Activated CD4-positive, CD25-positive, alpha-beta regulatory T cell (primary cell): ENCODE measurements at regions not wholly inside any gene's neighbourhood (a gene's known extent, or its start where the extent isn't known, plus 50 kb on each side); places are given as distances from the start of the nearest gene placed in this dataset.
"Not testable (repeated sequence)": the region's sequence is repeated elsewhere in the genome, so short reads cannot be mapped to it uniquely, and the experiment has no call there.

Experiments used
- DNase-seq, 4 experiments: peaks; one replicate each; lab custom pipeline; 2025; lab: John Stamatoyannopoulos, UW

GRCh38 chr5:102554082-102554481 is 55.3 kb upstream of the SLCO6A1 start:
- no peak for DNase-seq

GRCh38 chr5:102554728-102555127 is 55.9 kb upstream of the SLCO6A1 start:
- no peak for DNase-seq

GRCh38 chr5:102561894-102562760 is 63.3 kb upstream of the SLCO6A1 start:
- DNase-seq = no peak

GRCh38 chr5:102570747-102571146 is 71.9 kb upstream of the SLCO6A1 start:
- DNase-seq = no peak

GRCh38 chr5:102578362-102578761 is 79.6 kb upstream of the SLCO6A1 start:
- DNase-seq = no peak

GRCh38 chr5:102579379-102579778 is 80.6 kb upstream of the SLCO6A1 start:
- no peak for DNase-seq

- DNase-seq = no peak
Measured at GRCh38 chr5:102581011-102581410, 82.2 kb upstream of the SLCO6A1 start.

- no peak for DNase-seq
Measured at GRCh38 chr5:102582696-102583095, 83.9 kb upstream of the SLCO6A1 start.

- no peak for DNase-seq
Measured at GRCh38 chr5:102583276-102584124, 84.7 kb upstream of the SLCO6A1 start.

GRCh38 chr5:102589661-102590060 is 90.9 kb upstream of the SLCO6A1 start:
- no peak for DNase-seq

GRCh38 chr5:102590467-102590866 is 91.7 kb upstream of the SLCO6A1 start:
- no peak for DNase-seq

GRCh38 chr5:102591650-102592049 is 92.8 kb upstream of the SLCO6A1 start:
- no peak for DNase-seq

GRCh38 chr5:102592586-102592985 is 93.8 kb upstream of the SLCO6A1 start:
- DNase-seq = not testable (repeated sequence)

- no peak for DNase-seq
Measured at GRCh38 chr5:102594192-102594591, 95.4 kb upstream of the SLCO6A1 start.

GRCh38 chr5:102595332-102595731 is 96.5 kb upstream of the SLCO6A1 start:
- no peak for DNase-seq

GRCh38 chr5:102596113-102596512 is 97.3 kb upstream of the SLCO6A1 start:
- no peak for DNase-seq

GRCh38 chr5:102596951-102597350 is 98.2 kb upstream of the SLCO6A1 start:
- DNase-seq = no peak

- no peak for DNase-seq
Measured at GRCh38 chr5:102599289-102599688, 100.5 kb upstream of the SLCO6A1 start.

- DNase-seq = no peak
Measured at GRCh38 chr5:102600964-102601363, 102.2 kb upstream of the SLCO6A1 start.

GRCh38 chr5:102603670-102604069 is 104.9 kb upstream of the SLCO6A1 start:
- no peak for DNase-seq

- no peak for DNase-seq
Measured at GRCh38 chr5:102608414-102608813, 109.6 kb upstream of the SLCO6A1 start.

GRCh38 chr5:102611312-102611711 is 112.5 kb upstream of the SLCO6A1 start:
- DNase-seq = no peak

GRCh38 chr5:102613661-102614060 is 114.9 kb upstream of the SLCO6A1 start:
- DNase-seq = no peak
